ENCODE measurements at regions not wholly inside any gene's neighbourhood (a gene's known extent, or its start where the extent isn't known, plus 50 kb on each side); places are given as distances from the start of the nearest gene placed in this dataset.

GRCh38 chr11:15852179-15852578, 504.2 kb downstream of the SOX6 start (continued):
- TF ChIP-seq REST (IDR thresholded peaks at IDR 0.05; ENCODE audit: borderline replicate concordance) (peak; percentile 71; the same call in 1 of the 2 replicates), REST (CRISPR knock-in tag; IDR thresholded peaks at IDR 0.05; ENCODE audit: low read depth) (no peak), ZNF764 (CRISPR knock-in tag; IDR thresholded peaks at IDR 0.05; ENCODE audit: low read depth) (no peak), FOXK1 (CRISPR knock-in tag; IDR thresholded peaks at IDR 0.05; ENCODE audit: borderline replicate concordance) (no peak), PYGO2 (tag; IDR thresholded peaks at IDR 0.05) (no peak), FUS (optimal IDR thresholded peaks at IDR 0.05; ENCODE audit: low read depth, low read length) (no peak), CTCF (IDR thresholded peaks at IDR 0.05 in 2 of 3, conservative IDR thresholded peaks at IDR 0.05 in 1 of 3; ENCODE audit: insufficient read depth in 2 of 3, low read depth in 1 of 3, low read length in 3 of 3) (peak; percentile 49 to 71 (median 64)), BRD9 (IDR thresholded peaks at IDR 0.05; ENCODE audit: low read depth, partially characterized antibody) (no peak), ZBTB34 (CRISPR knock-in tag; IDR thresholded peaks at IDR 0.05) (no peak), SMC3 (conservative IDR thresholded peaks at IDR 0.05; ENCODE audit: insufficient read depth, low read depth, low read length) (peak; percentile 53), ZEB2 (IDR thresholded peaks at IDR 0.05) (no peak), ZNF395 (CRISPR knock-in tag; IDR thresholded peaks at IDR 0.05) (no peak), MBD2 (IDR thresholded peaks at IDR 0.05; ENCODE audit: borderline replicate concordance, low read depth) (no peak)
